GM12891 (cell line): ENCODE measurements at regions not wholly inside any gene's neighbourhood (a gene's known extent, or its start where the extent isn't known, plus 50 kb on each side); places are given as distances from the start of the nearest gene placed in this dataset.

Experiments
- POLR2A ChIP-seq: IDR thresholded peaks from 2 replicates; pipeline ENCODE4 v1.6.1; 2011; ENCODE audit warnings: low read depth, low read length, control low read depth
- POLR2AphosphoS5 ChIP-seq: IDR thresholded peaks from 2 replicates; pipeline ENCODE4 v1.6.1; 2011; ENCODE audit warnings: low read depth, low read length, control low read depth
- SPI1 ChIP-seq: IDR thresholded peaks from 2 replicates; pipeline ENCODE4 v1.6.1; 2011; ENCODE audit warnings: low read depth, low read length, control low read depth

GRCh38 chr17:15029469-15029868 is 235.7 kb downstream of the PMP22 start:
- TF ChIP-seq POLR2AphosphoS5 (no peak), SPI1 (no peak), POLR2A (no peak)
